ENCODE measurements at regions not wholly inside any gene's neighbourhood (a gene's known extent, or its start where the extent isn't known, plus 50 kb on each side); places are given as distances from the start of the nearest gene placed in this dataset.

DNA sequence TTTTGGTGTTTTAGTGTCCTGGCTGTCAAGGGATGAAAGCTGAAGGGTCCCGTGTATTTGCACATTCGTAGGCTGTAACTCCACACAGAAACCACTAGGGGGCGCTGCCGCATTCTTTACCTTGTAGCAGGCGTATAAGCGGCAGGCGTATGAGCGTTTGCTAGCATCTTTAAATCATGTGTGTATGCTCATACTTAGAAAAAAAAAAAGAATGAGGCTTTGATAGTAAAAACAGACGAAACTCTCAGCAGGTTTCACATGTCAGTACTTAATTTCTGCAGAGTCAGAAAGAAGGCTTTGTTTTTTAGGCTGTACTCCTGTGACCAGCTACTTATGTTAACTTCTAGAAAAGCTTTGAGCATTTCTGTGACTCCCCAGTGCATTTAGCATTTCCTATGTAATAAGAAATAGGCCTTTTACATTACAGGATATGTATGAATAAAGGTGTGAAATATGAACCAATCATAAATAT, 218.8 kb upstream of the ADAMTSL1 start:
- Histone ChIP-seq H3K36me3 (ENCODE audit: control insufficient read depth, low read length) (no peaks in the 10 kb centered on the region), H3K4me3 (ENCODE audit: low read length) (no peak overlapping the region), H3K9me3 (ENCODE audit: control insufficient read depth, insufficient read depth, low read length) (no peaks in the 10 kb centered on the region), H3K27me3 (ENCODE audit: control insufficient read depth, low read length) (0 out of 2 replicates have a peak, but pooled peaks cover 4% of the 10 kb centered on the region), H3F3A (ENCODE audit: control insufficient read depth, insufficient read depth) (no peaks in the 10 kb centered on the region), H3K27ac (ENCODE audit: low read depth, low read length) (no peak overlapping the region), H3K9me2 (replicated peaks; ENCODE audit: control insufficient read depth, low read length) (no peaks in the 10 kb centered on the region), H3K4me1 (ENCODE audit: control insufficient read depth, low read length) (no peaks in the 10 kb centered on the region), H3K79me2 (ENCODE audit: control insufficient read depth, low read length) (no peaks in the 10 kb centered on the region), H3K4me2 (ENCODE audit: low read length) (no peak overlapping the region), H4K20me1 (ENCODE audit: control insufficient read depth, insufficient read depth, low read depth, low read length) (no peaks in the 10 kb centered on the region)
- TF ChIP-seq, protein P1, sequence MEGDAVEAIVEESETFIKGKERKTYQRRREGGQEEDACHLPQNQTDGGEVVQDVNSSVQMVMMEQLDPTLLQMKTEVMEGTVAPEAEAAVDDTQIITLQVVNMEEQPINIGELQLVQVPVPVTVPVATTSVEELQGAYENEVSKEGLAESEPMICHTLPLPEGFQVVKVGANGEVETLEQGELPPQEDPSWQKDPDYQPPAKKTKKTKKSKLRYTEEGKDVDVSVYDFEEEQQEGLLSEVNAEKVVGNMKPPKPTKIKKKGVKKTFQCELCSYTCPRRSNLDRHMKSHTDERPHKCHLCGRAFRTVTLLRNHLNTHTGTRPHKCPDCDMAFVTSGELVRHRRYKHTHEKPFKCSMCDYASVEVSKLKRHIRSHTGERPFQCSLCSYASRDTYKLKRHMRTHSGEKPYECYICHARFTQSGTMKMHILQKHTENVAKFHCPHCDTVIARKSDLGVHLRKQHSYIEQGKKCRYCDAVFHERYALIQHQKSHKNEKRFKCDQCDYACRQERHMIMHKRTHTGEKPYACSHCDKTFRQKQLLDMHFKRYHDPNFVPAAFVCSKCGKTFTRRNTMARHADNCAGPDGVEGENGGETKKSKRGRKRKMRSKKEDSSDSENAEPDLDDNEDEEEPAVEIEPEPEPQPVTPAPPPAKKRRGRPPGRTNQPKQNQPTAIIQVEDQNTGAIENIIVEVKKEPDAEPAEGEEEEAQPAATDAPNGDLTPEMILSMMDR (IDR thresholded peaks at IDR 0.05; ENCODE audit: low read depth, low read length, poor library complexity, severe bottlenecking): peak; percentile 91
- no peak for TF ChIP-seq EZH2phosphoT487 (IDR thresholded peaks at IDR 0.05; ENCODE audit: borderline replicate concordance, low read length)

DNA sequence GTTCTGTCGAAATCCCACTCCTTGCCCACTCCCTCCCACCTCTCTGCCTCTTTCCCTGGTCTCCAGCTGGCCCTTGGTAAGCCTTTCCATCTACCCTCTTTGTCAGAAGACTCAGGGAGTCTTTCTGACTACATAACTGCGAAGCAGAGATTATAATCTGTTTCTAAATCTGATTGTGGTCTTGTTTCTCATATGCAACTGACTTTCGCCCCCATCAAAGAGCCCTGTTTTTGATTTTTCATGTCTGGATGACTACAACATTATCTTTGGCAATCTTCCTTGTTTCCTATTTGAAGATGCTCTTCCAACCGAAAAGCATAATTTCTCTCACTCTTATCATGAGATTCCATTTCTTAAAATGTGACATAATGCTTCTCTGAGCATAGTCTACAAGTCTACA, 218.2 kb upstream of the ADAMTSL1 start:
- Histone ChIP-seq H3F3A (ENCODE audit: control insufficient read depth, insufficient read depth) (no peaks in the 10 kb centered on the region), H3K27me3 (ENCODE audit: control insufficient read depth, low read length) (0 out of 2 replicates have a peak, but pooled peaks cover 4% of the 10 kb centered on the region), H3K9me2 (replicated peaks; ENCODE audit: control insufficient read depth, low read length) (no peaks in the 10 kb centered on the region), H3K36me3 (ENCODE audit: control insufficient read depth, low read length) (no peaks in the 10 kb centered on the region), H3K9me3 (ENCODE audit: control insufficient read depth, insufficient read depth, low read length) (no peaks in the 10 kb centered on the region), H3K4me2 (ENCODE audit: low read length) (no peak overlapping the region), H3K4me1 (ENCODE audit: control insufficient read depth, low read length) (no peaks in the 10 kb centered on the region), H4K20me1 (ENCODE audit: control insufficient read depth, insufficient read depth, low read depth, low read length) (no peaks in the 10 kb centered on the region), H3K4me3 (ENCODE audit: low read length) (no peak overlapping the region), H3K79me2 (ENCODE audit: control insufficient read depth, low read length) (no peaks in the 10 kb centered on the region), H3K27ac (ENCODE audit: low read depth, low read length) (no peak overlapping the region)
- TF ChIP-seq EZH2phosphoT487 (IDR thresholded peaks at IDR 0.05; ENCODE audit: borderline replicate concordance, low read length): no peak
- TF ChIP-seq, protein P1 (IDR thresholded peaks at IDR 0.05; ENCODE audit: low read depth, low read length, poor library complexity, severe bottlenecking): no peak

DNA sequence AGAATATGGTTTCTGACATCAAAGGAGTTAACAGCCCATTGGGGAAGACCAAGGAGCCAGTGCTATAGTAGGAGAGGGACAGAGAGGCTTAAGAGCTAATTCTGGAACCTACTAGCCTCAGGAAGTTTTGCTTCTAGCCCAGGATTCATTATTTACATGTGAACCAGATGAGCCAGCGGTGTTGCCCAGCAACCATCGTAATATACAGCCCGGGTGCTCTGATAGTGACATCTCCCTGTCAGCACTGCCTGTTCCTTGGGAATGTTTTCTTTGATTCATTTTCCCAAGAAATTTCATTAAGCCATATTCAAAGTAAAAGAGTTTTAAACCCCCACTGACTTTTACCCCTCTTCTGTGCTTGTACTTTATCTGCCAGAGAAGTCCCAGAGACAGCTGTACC, 217.4 kb upstream of the ADAMTSL1 start:
- Histone ChIP-seq H3K9me3 (ENCODE audit: control insufficient read depth, insufficient read depth, low read length) (no peaks in the 10 kb centered on the region), H3K36me3 (ENCODE audit: control insufficient read depth, low read length) (no peaks in the 10 kb centered on the region), H3K4me3 (ENCODE audit: low read length) (no peak overlapping the region), H3K4me2 (ENCODE audit: low read length) (no peak overlapping the region), H3K9me2 (replicated peaks; ENCODE audit: control insufficient read depth, low read length) (no peaks in the 10 kb centered on the region), H3K79me2 (ENCODE audit: control insufficient read depth, low read length) (no peaks in the 10 kb centered on the region), H4K20me1 (ENCODE audit: control insufficient read depth, insufficient read depth, low read depth, low read length) (no peaks in the 10 kb centered on the region), H3K4me1 (ENCODE audit: control insufficient read depth, low read length) (no peaks in the 10 kb centered on the region), H3F3A (ENCODE audit: control insufficient read depth, insufficient read depth) (no peaks in the 10 kb centered on the region), H3K27me3 (ENCODE audit: control insufficient read depth, low read length) (0 out of 2 replicates have a peak, but pooled peaks cover 4% of the 10 kb centered on the region), H3K27ac (ENCODE audit: low read depth, low read length) (no peak overlapping the region)
- TF ChIP-seq EZH2phosphoT487 (IDR thresholded peaks at IDR 0.05; ENCODE audit: borderline replicate concordance, low read length): no peak
- TF ChIP-seq, protein P1 (IDR thresholded peaks at IDR 0.05; ENCODE audit: low read depth, low read length, poor library complexity, severe bottlenecking): no peak

Measured in DOHH2 (cell line).